HG02885 (cell line): ENCODE measurements at regions not wholly inside any gene's neighbourhood (a gene's known extent, or its start where the extent isn't known, plus 50 kb on each side); places are given as distances from the start of the nearest gene placed in this dataset.
"Not testable (repeated sequence)": the region's sequence is repeated elsewhere in the genome, so short reads cannot be mapped to it uniquely, and the experiment has no call there.

ENCODE experiments used
- ATAC-seq: cut with Tn5 transposase; IDR thresholded peaks from one replicate; pipeline ENCODE4 v1.9.1; 2021; ENCODE audit warnings: mild to moderate bottlenecking; ENCODE audit not compliant: unreplicated experiment, poor library complexity

GRCh38 chr5:130964231-130965202, 200.5 kb downstream of the HINT1 start:
- no peak for ATAC-seq

- no peak for ATAC-seq
These were observed 201.3 kb downstream of the HINT1 start for GRCh38 chr5:130963798-130964197.

GRCh38 chr5:130957151-130957550, 207.9 kb downstream of the HINT1 start:
- ATAC-seq, result no peak

GRCh38 chr5:130955041-130955440, 210.0 kb downstream of the HINT1 start:
- ATAC-seq, result no peak

- ATAC-seq, result no peak
These were observed 210.7 kb downstream of the HINT1 start for GRCh38 chr5:130954336-130954735.

GRCh38 chr5:130939059-130939458, 226.0 kb downstream of the HINT1 start:
- no peak for ATAC-seq

GRCh38 chr5:130937046-130937445, 228.0 kb downstream of the HINT1 start:
- ATAC-seq, result no peak

GRCh38 chr5:130923543-130924124, 241.4 kb downstream of the HINT1 start:
- no peak for ATAC-seq

- no peak for ATAC-seq
These were observed 253.0 kb downstream of the HINT1 start for GRCh38 chr5:130912088-130912487.

GRCh38 chr5:130908186-130908585, 256.9 kb downstream of the HINT1 start:
- ATAC-seq, result no peak

GRCh38 chr5:130897537-130898195, 267.4 kb downstream of the HINT1 start:
- not testable (repeated sequence) for ATAC-seq

GRCh38 chr5:130897181-130897536, 267.9 kb downstream of the HINT1 start:
- ATAC-seq, result not testable (repeated sequence)

- no peak for ATAC-seq
These were observed 268.4 kb downstream of the HINT1 start for GRCh38 chr5:130896636-130897035.

GRCh38 chr5:130893006-130893405, 272.1 kb downstream of the HINT1 start:
- ATAC-seq, result no peak

- ATAC-seq, result no peak
These were observed 274.4 kb downstream of the HINT1 start for GRCh38 chr5:130890610-130891009.

- no peak for ATAC-seq
These were observed 279.4 kb downstream of the HINT1 start for GRCh38 chr5:130885691-130886090.

- no peak for ATAC-seq
These were observed 280.0 kb downstream of the HINT1 start for GRCh38 chr5:130885027-130885426.

GRCh38 chr5:130884023-130884422, 281.0 kb downstream of the HINT1 start:
- no peak for ATAC-seq

GRCh38 chr5:130875656-130876055, 289.4 kb downstream of the HINT1 start:
- no peak for ATAC-seq

GRCh38 chr5:130874861-130875417, 290.1 kb downstream of the HINT1 start:
- no peak for ATAC-seq
